ENCODE measurements at regions not wholly inside any gene's neighbourhood (a gene's known extent, or its start where the extent isn't known, plus 50 kb on each side); places are given as distances from the start of the nearest gene placed in this dataset.
"Not testable (repeated sequence)": the region's sequence is repeated elsewhere in the genome, so short reads cannot be mapped to it uniquely, and the experiment has no call there.

- no peak overlapping the region for H3K4me3 Mint-ChIP-seq (ENCODE audit: low read depth)
- no peak for DNase-seq (ENCODE audit: low spot score, unreplicated experiment)
- no peak overlapping the region for H3K27ac Mint-ChIP-seq
- no peak for TF ChIP-seq CTCF (IDR thresholded peaks at IDR 0.05; ENCODE audit: unreplicated experiment)
- no peaks in the 10 kb centered on the region for H3K4me1 Mint-ChIP-seq (ENCODE audit: low read depth)
- H3K27me3 Mint-ChIP-seq = no peaks in the 10 kb centered on the region
- peaks cover 59% of the 10 kb centered on the region for H3K36me3 Mint-ChIP-seq (ENCODE audit: insufficient read depth)
- peaks cover 56% of the 10 kb centered on the region for H3K9me3 Mint-ChIP-seq (ENCODE audit: low read depth)
Measured at GRCh38 chr12:47610686-47611252, 95.1 kb downstream of the RPAP3 start.

DNA sequence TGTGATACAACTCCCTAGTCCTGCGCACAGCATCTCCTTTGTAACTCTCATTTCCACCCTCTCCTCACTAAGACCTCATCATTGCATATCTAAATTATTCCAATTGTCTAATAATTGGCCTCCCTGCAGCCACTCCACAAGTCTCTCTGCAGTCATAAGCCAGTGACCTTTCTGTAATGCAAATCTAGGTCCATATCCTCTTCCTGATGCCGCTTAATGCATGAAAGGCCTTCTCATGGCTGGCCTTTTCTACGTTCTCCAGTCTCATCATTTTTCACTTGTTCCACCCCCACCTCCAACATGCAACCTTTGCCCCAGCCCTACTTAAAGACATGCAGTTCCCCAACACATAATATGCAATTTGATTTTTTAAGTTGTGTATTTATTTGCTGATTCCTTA lies 96.0 kb downstream of the RPAP3 start:
- no peak overlapping the region for H3K27ac Mint-ChIP-seq
- DNase-seq (ENCODE audit: low spot score, unreplicated experiment) = no peak
- no peaks in the 10 kb centered on the region for H3K4me1 Mint-ChIP-seq (ENCODE audit: low read depth)
- no peak for TF ChIP-seq CTCF (IDR thresholded peaks at IDR 0.05; ENCODE audit: unreplicated experiment)
- H3K27me3 Mint-ChIP-seq = no peaks in the 10 kb centered on the region
- no peak overlapping the region for H3K4me3 Mint-ChIP-seq (ENCODE audit: low read depth)
- H3K9me3 Mint-ChIP-seq (ENCODE audit: low read depth) = peaks cover 59% of the 10 kb centered on the region
- H3K36me3 Mint-ChIP-seq (ENCODE audit: insufficient read depth) = peaks cover 59% of the 10 kb centered on the region

DNA sequence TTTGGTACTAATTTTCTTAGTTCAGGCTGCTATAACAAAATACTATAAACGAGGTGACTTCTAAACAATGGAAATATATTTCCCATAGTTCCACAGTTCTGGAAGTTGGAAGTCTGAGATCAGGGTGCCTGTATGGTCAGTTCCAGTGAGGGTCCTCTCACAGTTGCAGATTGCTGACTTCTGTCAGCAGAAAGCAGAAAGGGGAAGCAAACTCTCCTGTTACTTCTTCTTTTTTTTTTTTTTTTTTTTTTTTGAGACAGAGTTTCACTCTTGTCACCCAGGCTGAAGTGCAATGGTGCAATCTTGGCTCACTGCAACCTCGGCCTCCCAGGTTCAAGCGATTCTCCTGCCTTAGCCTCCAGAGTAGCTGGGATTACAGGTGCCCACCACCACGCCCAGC lies 97.2 kb downstream of the RPAP3 start:
- H3K36me3 Mint-ChIP-seq (ENCODE audit: insufficient read depth) = peaks cover 53% of the 10 kb centered on the region
- not testable (repeated sequence) for H3K27me3 Mint-ChIP-seq; H3K4me3 Mint-ChIP-seq (ENCODE audit: low read depth); H3K27ac Mint-ChIP-seq; DNase-seq (ENCODE audit: low spot score, unreplicated experiment); H3K4me1 Mint-ChIP-seq (ENCODE audit: low read depth)
- H3K9me3 Mint-ChIP-seq (ENCODE audit: low read depth) = peaks cover 47% of the 10 kb centered on the region

DNA sequence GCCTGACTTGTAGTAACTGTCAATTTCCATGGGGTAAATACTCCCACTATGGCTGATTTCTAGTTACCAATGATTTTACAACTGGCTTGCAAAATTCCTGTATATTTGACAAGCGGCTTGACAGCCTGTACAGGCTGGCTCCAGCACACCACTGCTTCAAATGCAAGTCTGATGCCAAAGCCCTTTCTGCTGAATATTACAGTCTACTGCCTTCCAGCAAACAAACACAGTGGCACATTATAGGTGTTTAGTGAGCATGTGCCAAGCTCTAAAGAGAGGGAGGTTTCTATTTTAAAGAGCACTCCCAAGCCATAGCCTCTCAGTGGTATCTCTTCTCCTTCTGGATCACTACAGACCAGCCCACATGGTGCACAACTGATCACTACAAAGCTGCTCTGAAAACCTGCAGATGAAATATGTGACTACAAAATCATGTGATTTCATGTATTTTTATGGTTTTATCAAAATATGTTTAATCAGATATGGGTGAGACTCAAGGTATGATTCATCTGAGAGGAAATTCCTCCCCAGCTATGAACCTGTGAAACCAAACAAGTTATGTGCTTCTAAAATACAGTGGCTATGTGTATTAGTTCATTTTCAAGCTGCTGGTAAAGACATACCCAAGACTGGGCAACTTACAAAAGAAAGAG lies 101.5 kb downstream of the RPAP3 start:
- no peak for TF ChIP-seq CTCF (IDR thresholded peaks at IDR 0.05; ENCODE audit: unreplicated experiment)
- DNase-seq (ENCODE audit: low spot score, unreplicated experiment) = no peak

DNA sequence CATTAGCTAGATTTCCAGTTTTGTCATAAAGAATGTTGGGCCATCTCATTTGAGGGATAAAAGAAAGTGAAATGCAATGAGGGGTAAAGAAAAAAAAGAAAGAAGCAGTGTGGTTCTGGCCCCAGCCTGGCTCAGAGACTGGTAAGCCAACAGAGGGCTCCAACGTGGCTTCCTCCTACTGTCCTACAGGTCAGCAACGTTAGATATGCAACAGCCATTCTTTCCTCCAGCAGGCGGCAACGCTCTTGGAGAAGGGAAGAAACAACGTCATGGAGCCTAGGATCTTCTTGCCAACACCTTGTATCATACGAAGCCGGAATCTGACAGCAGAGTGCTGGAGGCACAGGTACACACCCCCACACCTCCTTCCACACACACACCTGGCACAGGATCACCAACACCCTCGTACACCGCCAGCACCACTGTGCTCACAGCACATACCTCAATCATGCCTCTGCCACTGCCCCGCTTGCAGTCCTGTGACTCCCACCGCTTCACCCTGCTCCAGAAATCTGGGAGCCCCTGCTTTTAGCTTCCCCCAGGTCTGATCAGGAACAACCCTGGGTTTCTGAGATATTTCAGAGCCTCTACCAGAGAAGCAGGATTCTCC lies 102.8 kb downstream of the RPAP3 start:
- H3K36me3 Mint-ChIP-seq (ENCODE audit: insufficient read depth) = peaks cover 37% of the 10 kb centered on the region

More for the DNA sequence above, 101.5 kb downstream of the RPAP3 start:
- Mint-ChIP-seq H3K27me3 (no peaks in the 10 kb centered on the region), H3K9me3 (ENCODE audit: low read depth) (peaks cover 34% of the 10 kb centered on the region), H3K27ac (no peak overlapping the region), H3K4me3 (ENCODE audit: low read depth) (no peak overlapping the region), H3K36me3 (ENCODE audit: insufficient read depth) (peaks cover 40% of the 10 kb centered on the region), H3K4me1 (ENCODE audit: low read depth) (no peaks in the 10 kb centered on the region)

More for the DNA sequence above, 102.8 kb downstream of the RPAP3 start:
- Mint-ChIP-seq H3K27ac (no peak overlapping the region), H3K4me1 (ENCODE audit: low read depth) (no peaks in the 10 kb centered on the region), H3K27me3 (no peaks in the 10 kb centered on the region), H3K4me3 (ENCODE audit: low read depth) (no peak overlapping the region), H3K9me3 (ENCODE audit: low read depth) (peaks cover 34% of the 10 kb centered on the region)
- DNase-seq (ENCODE audit: low spot score, unreplicated experiment) = no peak
- no peak for TF ChIP-seq CTCF (IDR thresholded peaks at IDR 0.05; ENCODE audit: unreplicated experiment)
